ENCODE measurements at regions not wholly inside any gene's neighbourhood (a gene's known extent, or its start where the extent isn't known, plus 50 kb on each side); places are given as distances from the start of the nearest gene placed in this dataset.

- H3K27me3 Mint-ChIP-seq, result peaks cover 14% of the 10 kb centered on the region
- H3K36me3 Mint-ChIP-seq, result no peaks in the 10 kb centered on the region
- peak overlapping the region; percentile 54 for H3K4me3 Mint-ChIP-seq
- no peaks in the 10 kb centered on the region for H3K9me3 Mint-ChIP-seq
- H3K27ac Mint-ChIP-seq, result peak overlapping the region; percentile 23
- ATAC-seq, result peak; percentile 56
- H3K4me1 Mint-ChIP-seq, result peaks cover 21% of the 10 kb centered on the region
Measured at GRCh38 chr2:128734521-128735295, 416.0 kb upstream of the HS6ST1 start.

DNA sequence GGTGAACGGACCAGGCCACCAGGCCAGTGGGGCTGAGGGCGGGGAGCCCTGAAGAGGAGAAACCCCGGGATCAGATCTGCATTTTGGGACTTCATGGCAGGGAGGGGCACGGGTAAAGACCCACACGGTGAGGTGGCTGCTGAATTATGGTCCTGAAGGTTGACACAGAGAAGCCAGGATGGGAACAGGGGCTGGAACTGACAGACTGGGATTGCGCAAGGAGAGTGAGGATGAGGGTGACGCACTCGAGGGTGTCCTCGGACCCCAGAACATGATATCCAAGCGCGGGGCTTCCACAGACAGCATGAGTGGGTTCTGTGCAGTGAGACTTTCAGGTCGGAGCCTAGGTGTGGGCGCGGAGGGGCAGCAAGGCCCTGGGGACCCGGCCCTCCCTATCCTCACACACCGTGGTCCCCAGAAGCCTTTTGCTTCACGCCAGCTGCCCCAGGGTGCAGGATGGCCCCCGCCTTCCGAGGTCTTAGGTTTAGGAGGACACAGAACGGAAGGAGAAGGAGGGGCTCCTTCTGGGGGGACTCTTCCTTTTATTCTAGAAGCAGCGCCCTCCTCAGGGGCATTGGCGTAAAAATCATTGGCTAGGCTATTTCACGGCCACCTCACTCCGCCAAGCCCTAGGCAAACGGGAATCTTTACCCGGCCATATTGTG lies 416.8 kb upstream of the HS6ST1 start:
- H3K27ac Mint-ChIP-seq, result peak overlapping the region; percentile 23
- no peaks in the 10 kb centered on the region for H3K9me3 Mint-ChIP-seq
- no peaks in the 10 kb centered on the region for H3K36me3 Mint-ChIP-seq
- H3K4me1 Mint-ChIP-seq, result peaks cover 21% of the 10 kb centered on the region
- ATAC-seq, result no peak
- peaks cover 14% of the 10 kb centered on the region for H3K27me3 Mint-ChIP-seq
- no peak overlapping the region for H3K4me3 Mint-ChIP-seq

- Mint-ChIP-seq H3K9me3 (no peaks in the 10 kb centered on the region), H3K4me3 (peak overlapping the region; percentile 82), H3K4me1 (peaks cover 21% of the 10 kb centered on the region), H3K36me3 (no peaks in the 10 kb centered on the region), H3K27me3 (peaks cover 14% of the 10 kb centered on the region), H3K27ac (peak overlapping the region; percentile 66)
- no peak for ATAC-seq
Measured at GRCh38 chr2:128736046-128736688, 417.5 kb upstream of the HS6ST1 start.

DNA sequence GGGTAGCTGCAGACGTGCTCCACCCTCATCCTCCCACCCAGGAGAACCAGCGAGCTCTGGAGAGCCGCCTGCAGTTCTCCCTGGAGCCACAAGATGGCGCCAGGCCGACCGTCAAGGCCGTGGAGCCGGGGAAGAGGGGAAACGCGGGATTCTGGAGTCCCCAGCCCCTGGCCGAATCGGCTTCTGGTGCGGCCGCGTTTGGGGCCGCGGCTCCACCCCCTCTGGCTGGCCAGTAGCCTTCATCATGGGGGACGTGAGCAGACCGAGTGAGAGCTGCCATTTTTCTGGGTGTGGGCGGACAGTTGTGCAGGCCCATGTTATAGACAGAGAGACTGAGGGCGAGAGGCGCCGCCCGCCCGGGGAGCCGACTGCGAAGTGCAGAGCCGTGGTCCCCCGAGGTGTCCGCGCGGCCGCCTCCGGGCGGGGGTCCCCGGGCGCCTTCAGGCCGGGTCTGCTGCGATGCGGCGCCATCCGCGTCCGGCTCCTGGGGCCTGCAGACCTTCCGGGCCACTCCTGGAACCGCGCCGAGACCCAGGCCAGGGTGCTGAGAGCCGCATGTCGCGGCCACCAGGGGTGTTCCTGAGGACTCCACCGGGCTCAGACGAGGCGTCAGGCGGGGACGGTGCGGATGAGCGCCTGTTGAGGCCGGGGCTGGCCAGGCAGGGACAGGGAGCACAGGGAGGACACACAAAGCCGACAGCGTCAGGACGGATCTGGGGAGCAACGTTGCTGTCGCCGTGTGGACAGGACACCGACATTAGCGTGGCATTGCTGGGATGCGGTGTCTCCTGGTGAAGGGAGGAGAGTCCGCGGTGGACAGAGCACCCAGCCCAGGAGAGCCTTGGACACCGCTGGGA lies 418.2 kb upstream of the HS6ST1 start:
- ATAC-seq, result peak; percentile 66

GRCh38 chr2:128737546-128737826 lies 418.8 kb upstream of the HS6ST1 start:
- ATAC-seq, result no peak
- H3K9me3 Mint-ChIP-seq, result no peaks in the 10 kb centered on the region
- peaks cover 26% of the 10 kb centered on the region for H3K4me1 Mint-ChIP-seq
- no peak overlapping the region for H3K4me3 Mint-ChIP-seq
- no peaks in the 10 kb centered on the region for H3K36me3 Mint-ChIP-seq
- H3K27me3 Mint-ChIP-seq, result peaks cover 14% of the 10 kb centered on the region
- no peak overlapping the region for H3K27ac Mint-ChIP-seq

More for the DNA sequence above, 418.2 kb upstream of the HS6ST1 start:
- peak overlapping the region; percentile 82 for H3K4me3 Mint-ChIP-seq
- H3K36me3 Mint-ChIP-seq, result no peaks in the 10 kb centered on the region
- H3K27me3 Mint-ChIP-seq, result peaks cover 14% of the 10 kb centered on the region
- no peaks in the 10 kb centered on the region for H3K9me3 Mint-ChIP-seq
- H3K27ac Mint-ChIP-seq, result peak overlapping the region; percentile 66
- H3K4me1 Mint-ChIP-seq, result peaks cover 26% of the 10 kb centered on the region

DNA sequence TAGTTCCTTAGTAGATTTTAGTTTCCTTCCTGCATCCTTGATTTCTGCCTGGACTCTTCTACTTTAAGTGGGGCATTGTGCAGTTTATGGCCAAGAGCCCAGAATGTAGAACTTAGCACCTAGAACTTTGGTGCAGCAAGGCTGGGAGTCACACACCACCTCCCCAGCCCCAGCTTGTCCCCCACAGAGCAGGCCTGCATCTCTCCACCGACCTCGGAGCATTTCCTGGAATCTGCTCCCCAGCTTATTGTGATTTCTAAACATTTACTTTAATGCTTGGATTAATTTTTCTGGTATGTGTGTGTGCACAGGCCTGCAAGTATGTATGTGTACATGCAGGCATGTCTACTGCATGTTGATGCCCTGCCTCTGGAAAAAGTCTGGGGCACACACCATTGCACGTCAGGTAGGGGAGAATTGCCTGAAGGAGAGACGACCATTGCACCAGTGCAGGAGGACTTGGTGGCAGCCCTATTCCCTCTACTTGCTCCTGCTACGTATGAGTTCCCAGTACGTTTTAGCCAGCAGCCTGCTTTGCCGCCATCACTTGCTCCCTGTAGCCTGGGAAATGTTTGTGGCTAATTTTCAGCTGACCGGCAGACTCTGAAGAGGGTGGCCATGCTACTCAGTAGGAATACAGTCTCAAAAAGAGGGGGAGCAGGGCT lies 419.9 kb upstream of the HS6ST1 start:
- Mint-ChIP-seq H3K27me3 (peaks cover 14% of the 10 kb centered on the region), H3K4me3 (no peak overlapping the region), H3K4me1 (peaks cover 26% of the 10 kb centered on the region), H3K9me3 (no peaks in the 10 kb centered on the region), H3K27ac (no peak overlapping the region), H3K36me3 (no peaks in the 10 kb centered on the region)
- no peak for ATAC-seq

DNA sequence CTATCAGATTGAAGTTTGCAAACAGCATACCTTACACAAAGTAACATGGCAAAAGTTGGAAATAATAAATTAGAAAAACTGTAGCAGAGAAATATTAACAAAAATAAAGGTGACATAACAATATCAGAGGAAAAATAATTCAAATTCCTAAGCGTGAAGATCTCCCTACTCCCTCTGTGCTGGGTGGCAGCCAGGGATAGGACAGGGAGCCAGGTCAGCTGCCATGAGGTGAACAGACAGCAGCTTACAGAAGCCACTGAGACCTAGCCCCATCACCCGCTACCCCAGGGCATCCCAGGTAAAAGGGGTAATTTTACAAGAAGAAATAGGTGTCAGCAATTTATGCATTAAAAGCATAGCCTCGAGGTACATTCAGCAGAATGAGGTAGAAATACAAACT lies 423.8 kb upstream of the HS6ST1 start:
- Mint-ChIP-seq H3K27me3 (no peaks in the 10 kb centered on the region), H3K36me3 (no peaks in the 10 kb centered on the region), H3K27ac (no peak overlapping the region), H3K4me3 (no peak overlapping the region), H3K4me1 (peaks cover 6% of the 10 kb centered on the region), H3K9me3 (no peaks in the 10 kb centered on the region)
- ATAC-seq, result no peak

DNA sequence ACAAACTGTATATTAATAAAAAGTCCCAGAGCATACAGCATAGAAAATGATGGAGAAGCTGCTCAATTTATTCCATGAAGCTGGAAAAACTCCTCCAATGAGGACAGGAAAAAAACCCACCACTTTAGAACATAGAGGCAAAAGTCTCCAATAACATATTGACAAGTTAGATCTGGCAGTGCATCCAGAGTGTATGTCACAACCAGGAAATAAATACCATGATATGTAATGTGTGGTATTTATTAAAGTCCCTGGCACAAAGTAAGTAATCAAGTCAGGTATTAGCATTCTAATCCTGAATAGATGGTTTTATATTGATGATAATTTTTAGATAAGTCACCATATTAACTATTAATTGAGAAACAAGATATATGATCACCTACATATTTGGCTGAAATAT lies 427.3 kb upstream of the HS6ST1 start:
- peaks cover 6% of the 10 kb centered on the region for H3K4me1 Mint-ChIP-seq
- ATAC-seq, result no peak

DNA sequence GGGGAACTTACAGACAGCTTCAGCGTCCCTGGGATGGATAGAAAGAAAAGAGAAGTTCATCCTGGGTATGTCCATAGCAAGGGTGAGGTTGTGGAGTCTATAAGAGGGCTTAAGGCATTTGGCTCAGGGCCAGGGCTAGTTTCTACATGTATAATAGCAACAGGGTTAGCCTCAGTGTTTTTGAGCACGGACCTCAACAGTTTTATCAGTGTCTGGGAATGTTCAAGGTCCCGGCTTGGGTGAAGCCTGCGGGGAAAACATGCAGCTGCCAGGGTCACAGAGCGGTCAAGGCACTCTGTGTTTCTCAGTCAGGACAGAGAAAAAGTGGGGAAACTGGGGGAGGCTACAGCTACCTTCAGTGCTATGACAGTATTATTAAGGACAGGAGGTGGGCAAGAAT lies 427.7 kb upstream of the HS6ST1 start:
- Mint-ChIP-seq H3K27ac (no peak overlapping the region), H3K4me1 (peaks cover 5% of the 10 kb centered on the region), H3K9me3 (no peaks in the 10 kb centered on the region), H3K27me3 (no peaks in the 10 kb centered on the region), H3K4me3 (no peak overlapping the region), H3K36me3 (no peaks in the 10 kb centered on the region)
- no peak for ATAC-seq

More for the DNA sequence above, 427.3 kb upstream of the HS6ST1 start:
- Mint-ChIP-seq H3K27me3 (no peaks in the 10 kb centered on the region), H3K27ac (no peak overlapping the region), H3K4me3 (no peak overlapping the region), H3K9me3 (no peaks in the 10 kb centered on the region), H3K36me3 (no peaks in the 10 kb centered on the region)

DNA sequence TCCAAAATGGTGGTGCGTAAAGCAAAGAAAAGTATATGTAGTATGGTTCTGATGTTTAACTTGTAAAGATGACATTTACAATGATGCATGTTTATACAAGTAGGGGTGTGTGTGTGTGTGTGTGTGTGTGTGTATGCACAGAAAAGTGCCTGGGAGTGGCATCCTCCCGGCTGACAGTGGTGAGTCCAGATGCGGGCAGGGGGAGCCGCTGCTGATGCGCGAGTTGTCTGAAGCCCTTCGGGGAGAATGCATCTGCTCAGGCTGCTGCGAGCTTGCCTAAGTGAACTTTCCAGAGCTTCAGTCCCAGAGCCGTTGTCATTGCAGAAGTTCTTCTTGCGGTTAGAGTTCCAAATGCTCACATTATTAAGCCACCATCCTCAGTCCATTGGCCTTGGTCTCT lies 429.7 kb upstream of the HS6ST1 start:
- no peaks in the 10 kb centered on the region for H3K36me3 Mint-ChIP-seq
- H3K4me1 Mint-ChIP-seq, result peaks cover 8% of the 10 kb centered on the region
- H3K27ac Mint-ChIP-seq, result no peak overlapping the region
- no peaks in the 10 kb centered on the region for H3K27me3 Mint-ChIP-seq
- no peaks in the 10 kb centered on the region for H3K9me3 Mint-ChIP-seq
- H3K4me3 Mint-ChIP-seq, result no peak overlapping the region
- ATAC-seq, result no peak

DNA sequence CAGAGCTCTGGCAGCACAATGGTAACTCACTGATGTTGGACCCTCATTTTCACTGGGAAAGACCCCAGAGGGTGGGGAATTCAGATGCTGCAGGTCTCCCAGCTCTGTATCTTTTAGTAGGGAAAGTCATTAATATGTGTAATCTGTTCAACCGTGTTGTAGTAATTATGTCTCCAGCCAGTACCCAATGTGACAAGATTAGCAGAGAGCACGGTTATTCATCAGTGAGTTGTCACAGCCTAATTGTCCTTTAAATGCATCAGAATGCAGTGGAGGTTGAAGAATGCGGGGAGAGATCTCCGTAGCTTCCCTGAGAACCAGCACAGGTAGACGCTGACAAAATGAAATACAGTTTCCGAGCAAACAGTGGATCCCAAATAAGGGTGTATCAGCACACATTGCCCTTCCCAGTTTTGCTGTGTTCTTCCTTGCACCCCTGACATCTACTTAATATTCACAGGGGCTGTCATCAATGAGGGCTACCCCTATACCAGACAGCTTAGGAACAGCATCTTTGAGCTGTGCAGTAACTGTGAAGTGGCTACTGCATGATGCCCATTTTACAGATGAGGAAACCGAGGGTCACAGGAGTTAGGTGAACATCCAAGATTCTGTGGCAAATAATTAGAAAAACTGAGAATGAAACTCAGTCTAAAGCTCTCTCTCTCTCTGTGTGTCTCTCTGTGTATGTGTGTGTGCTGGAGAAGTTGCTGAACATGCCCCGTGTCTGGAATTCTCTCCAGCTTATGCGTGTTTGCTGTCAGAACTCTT lies 430.4 kb upstream of the HS6ST1 start:
- no peak for ATAC-seq
- Mint-ChIP-seq H3K27ac (no peak overlapping the region), H3K4me3 (no peak overlapping the region), H3K36me3 (no peaks in the 10 kb centered on the region), H3K4me1 (peaks cover 15% of the 10 kb centered on the region), H3K9me3 (no peaks in the 10 kb centered on the region), H3K27me3 (no peaks in the 10 kb centered on the region)

- H3K4me3 Mint-ChIP-seq, result no peak overlapping the region
- no peak overlapping the region for H3K27ac Mint-ChIP-seq
- H3K4me1 Mint-ChIP-seq, result peaks cover 30% of the 10 kb centered on the region
- no peaks in the 10 kb centered on the region for H3K27me3 Mint-ChIP-seq
- no peaks in the 10 kb centered on the region for H3K36me3 Mint-ChIP-seq
- no peaks in the 10 kb centered on the region for H3K9me3 Mint-ChIP-seq
- ATAC-seq, result no peak
Measured at GRCh38 chr2:128750328-128751165, 431.9 kb upstream of the HS6ST1 start.

GRCh38 chr2:128751746-128752145 lies 433.1 kb upstream of the HS6ST1 start:
- Mint-ChIP-seq H3K9me3 (no peaks in the 10 kb centered on the region), H3K4me3 (no peak overlapping the region), H3K4me1 (peaks cover 41% of the 10 kb centered on the region), H3K27ac (no peak overlapping the region), H3K36me3 (no peaks in the 10 kb centered on the region), H3K27me3 (no peaks in the 10 kb centered on the region)
- ATAC-seq, result no peak

Measured in stimulated activated memory B cell treated with anti-CD40 and anti-IgM and Interleukin-4, amounts not matched to agents 10 μg/mL and 1 μg/mL and 100 μg/mL, for 72 hours (primary cell).